MM.1S (cell line): ENCODE measurements at regions not wholly inside any gene's neighbourhood (a gene's known extent, or its start where the extent isn't known, plus 50 kb on each side); places are given as distances from the start of the nearest gene placed in this dataset.

Source experiments
- DNase-seq: peaks from one replicate; pipeline ENCODE4 v3.0.0-alpha.2; 2015
- H2AFZ ChIP-seq: fragments of 300-600 bp; sonication (generic); 2 replicates; pipeline ENCODE4 v1.6.0; 2016; ENCODE audit warnings: antibody characterized with exemption, low read length
- H3F3A ChIP-seq: fragments of 300-600 bp; sonication (generic); 2 replicates; pipeline ENCODE4 v1.6.1; 2016; ENCODE audit warnings: mild to moderate bottlenecking, antibody characterized with exemption, low read length, moderate library complexity, mixed read lengths; ENCODE audit not compliant: insufficient read depth
- H3K27ac ChIP-seq: fragments of 300-600 bp; sonication (generic); 2 replicates; pipeline ENCODE4 v1.5.1; 2016; ENCODE audit warnings: mild to moderate bottlenecking, low read length
- H3K27me3 ChIP-seq: fragments of 300-600 bp; sonication (generic); replicated peaks from 2 replicates; pipeline ENCODE4 v1.6.0; 2016; ENCODE audit warnings: low read length; ENCODE audit not compliant: insufficient read depth
- H3K36me3 ChIP-seq: fragments of 300-600 bp; sonication (generic); replicated peaks from 2 replicates; pipeline ENCODE4 v1.6.1; 2016; ENCODE audit warnings: mild to moderate bottlenecking, low read length, mixed read lengths; ENCODE audit not compliant: insufficient read depth
- H3K4me1 ChIP-seq: fragments of 300-600 bp; sonication (generic); 2 replicates; pipeline ENCODE4 v1.6.1; 2016; ENCODE audit warnings: low read length, mixed read lengths
- H3K4me2 ChIP-seq: fragments of 300-600 bp; sonication (generic); 2 replicates; pipeline ENCODE4 v1.6.0; 2016; ENCODE audit warnings: low read depth, low read length
- H3K4me3 ChIP-seq: fragments of 300-600 bp; sonication (generic); 2 replicates; pipeline ENCODE4 v1.5.1; 2016; ENCODE audit warnings: low read length, mixed read lengths
- H3K79me2 ChIP-seq: fragments of 300-600 bp; sonication (generic); 2 replicates; pipeline ENCODE4 v1.6.1; 2016; ENCODE audit warnings: mixed run types, low read length, mixed read lengths
- H3K9ac ChIP-seq: fragments of 300-600 bp; sonication (generic); 2 replicates; pipeline ENCODE4 v1.6.1; 2016; ENCODE audit warnings: low read length, mixed read lengths
- H3K9me2 ChIP-seq: fragments of 300-600 bp; sonication (generic); replicated peaks from 2 replicates; pipeline ENCODE4 v1.6.1; 2016; ENCODE audit warnings: mild to moderate bottlenecking, low read length, mixed read lengths; ENCODE audit not compliant: insufficient read depth
- H3K9me3 ChIP-seq: fragments of 300-600 bp; sonication (generic); replicated peaks from 2 replicates; pipeline ENCODE4 v1.6.1; 2016; ENCODE audit warnings: mild to moderate bottlenecking, low read length, mixed read lengths; ENCODE audit not compliant: insufficient read depth
- H4K20me1 ChIP-seq: fragments of 300-600 bp; sonication (generic); 2 replicates; pipeline ENCODE4 v1.6.1; 2016; ENCODE audit warnings: mild to moderate bottlenecking, low read length, moderate library complexity, mixed read lengths; ENCODE audit not compliant: insufficient read depth
- CTCF ChIP-seq: fragments of 300-600 bp; sonication (generic); IDR thresholded peaks from 2 replicates; pipeline ENCODE4 v1.5.1; 2016; ENCODE audit warnings: antibody characterized with exemption, low read length, mixed read lengths
- EZH2 ChIP-seq: fragments of 300-600 bp; sonication (generic); optimal IDR thresholded peaks from 2 replicates; pipeline ENCODE3; 2017; ENCODE audit warnings: low read depth, mild to moderate bottlenecking, antibody characterized with exemption, low read length, mixed read lengths
- EZH2phosphoT487 ChIP-seq: fragments of 300-600 bp; sonication (generic); IDR thresholded peaks from 2 replicates; pipeline ENCODE4 v1.6.1; 2018; ENCODE audit warnings: antibody characterized with exemption, low read length

DNA sequence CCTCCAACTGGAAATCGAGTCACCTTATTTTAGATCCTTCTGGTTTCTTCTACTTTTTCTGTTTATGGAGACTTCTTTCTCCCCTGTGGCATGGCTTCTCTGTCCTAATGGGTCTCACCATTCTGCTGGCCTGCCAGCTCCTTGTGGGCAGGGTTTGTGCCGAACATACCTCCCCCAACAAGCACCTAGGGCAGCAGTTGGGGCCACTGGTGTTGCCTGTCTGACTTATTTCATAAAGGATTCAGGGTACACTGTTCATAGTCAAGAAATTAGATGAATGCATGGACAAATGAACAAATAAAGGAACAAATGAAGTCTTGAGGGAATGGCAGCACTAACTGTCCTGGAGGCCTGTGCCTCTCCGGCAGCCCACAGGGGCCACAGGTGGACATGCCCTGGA is 55.6 kb upstream of the DOCK1 start:
- TF ChIP-seq CTCF (no peak), EZH2 (no peak), EZH2phosphoT487 (no peak)
- Histone ChIP-seq H3K79me2 (no peaks in the 10 kb centered on the region), H3K9ac (no peak overlapping the region), H2AFZ (no peak overlapping the region), H3K27me3 (no peaks in the 10 kb centered on the region), H3K9me3 (no peaks in the 10 kb centered on the region), H4K20me1 (no peaks in the 10 kb centered on the region), H3K4me3 (no peak overlapping the region), H3K4me1 (no peaks in the 10 kb centered on the region), H3K9me2 (no peaks in the 10 kb centered on the region), H3K36me3 (no peaks in the 10 kb centered on the region), H3K27ac (no peak overlapping the region), H3K4me2 (no peak overlapping the region), H3F3A (no peaks in the 10 kb centered on the region)
- DNase-seq: no peak

GRCh38 chr10:126851414-126852108 is 53.7 kb upstream of the DOCK1 start:
- H3K36me3 ChIP-seq: no peaks in the 10 kb centered on the region
- H3K27ac ChIP-seq: no peak overlapping the region
- no peaks in the 10 kb centered on the region for H3K9me2 ChIP-seq
- TF ChIP-seq CTCF (no peak), EZH2 (no peak)
- H3K79me2 ChIP-seq: no peaks in the 10 kb centered on the region
- no peaks in the 10 kb centered on the region for H3K4me1 ChIP-seq
- H4K20me1 ChIP-seq: no peaks in the 10 kb centered on the region
- no peak overlapping the region for H2AFZ ChIP-seq
- no peaks in the 10 kb centered on the region for H3K9me3 ChIP-seq
- H3K9ac ChIP-seq: no peak overlapping the region
- DNase-seq: no peak
- H3K4me2 ChIP-seq: no peak overlapping the region
- H3K4me3 ChIP-seq: no peak overlapping the region
- H3F3A ChIP-seq: no peaks in the 10 kb centered on the region
- no peaks in the 10 kb centered on the region for H3K27me3 ChIP-seq

DNA sequence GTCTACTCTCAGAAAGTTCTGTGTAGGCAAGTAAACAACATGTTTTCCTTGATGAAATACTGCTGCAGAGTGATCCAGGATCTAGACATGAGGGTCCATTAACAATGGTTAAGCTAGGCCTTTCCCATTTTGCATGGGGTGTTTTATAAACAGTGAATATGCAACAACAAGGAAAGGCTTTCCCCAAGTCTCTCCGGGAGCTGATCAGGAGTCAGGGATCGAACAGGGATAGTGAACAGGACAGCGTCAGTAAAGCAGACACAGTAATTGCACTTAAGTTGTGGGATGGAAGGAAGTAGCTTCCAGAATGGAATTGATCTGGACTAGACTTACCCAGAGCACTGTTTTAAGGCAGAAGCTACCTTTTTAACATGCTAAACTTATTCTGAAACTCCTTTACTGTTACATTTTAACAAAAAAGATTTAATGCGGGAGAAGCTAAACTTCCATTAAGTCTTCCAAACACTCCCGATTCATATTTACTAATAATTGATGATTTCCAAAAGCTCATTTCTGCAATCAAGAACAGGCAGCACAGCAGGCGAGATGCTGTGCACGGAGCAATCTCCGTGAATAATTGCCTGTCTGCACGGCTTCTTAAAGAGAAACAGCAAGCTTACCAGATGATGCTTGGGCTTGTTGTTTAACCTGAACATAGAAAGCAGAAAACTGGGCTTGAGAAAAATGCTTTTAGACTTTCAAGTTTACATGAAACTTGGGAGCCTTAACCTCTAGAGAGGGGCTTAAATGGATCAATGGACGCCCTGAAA is 50.3 kb upstream of the DOCK1 start:
- no peak overlapping the region for H3K27ac ChIP-seq
- H3K27me3 ChIP-seq: no peaks in the 10 kb centered on the region
- H3K4me2 ChIP-seq: no peak overlapping the region
- H3K9me3 ChIP-seq: no peaks in the 10 kb centered on the region
- no peak for TF ChIP-seq EZH2phosphoT487
- TF ChIP-seq CTCF: no peak
- no peak for TF ChIP-seq EZH2
- H3F3A ChIP-seq: no peaks in the 10 kb centered on the region
- no peak overlapping the region for H2AFZ ChIP-seq
- no peak for DNase-seq
- H4K20me1 ChIP-seq: no peaks in the 10 kb centered on the region
- no peak overlapping the region for H3K4me3 ChIP-seq
- no peaks in the 10 kb centered on the region for H3K4me1 ChIP-seq
- no peak overlapping the region for H3K9ac ChIP-seq
- H3K79me2 ChIP-seq: no peaks in the 10 kb centered on the region
- no peaks in the 10 kb centered on the region for H3K9me2 ChIP-seq
- H3K36me3 ChIP-seq: no peaks in the 10 kb centered on the region
